Peyer's patch (tissue), 4 donors: ENCODE measurements at regions not wholly inside any gene's neighbourhood (a gene's known extent, or its start where the extent isn't known, plus 50 kb on each side); places are given as distances from the start of the nearest gene placed in this dataset.

ENCODE experiments used
- DNase-seq, 3 donors: peaks; one replicate each; pipeline ENCODE4 v3.0.0-alpha.2; 2017 to 2019
- H3K27ac ChIP-seq, 4 donors: fragments of 200-600 bp; sonication (generic); one replicate each; pipeline ENCODE4 v1.5.1; 2016 to 2019
- H3K27me3 ChIP-seq, 2 donors: fragments of 200-600 bp; sonication (generic); one replicate each; pipeline ENCODE4 v1.5.1; 2019
- H3K36me3 ChIP-seq, 3 donors: fragments of 200-600 bp; sonication (generic); one replicate each; pipeline ENCODE4 v1.5.1; 2016 to 2019
- H3K4me1 ChIP-seq, 4 donors: fragments of 200-600 bp; sonication (generic); one replicate each; pipeline ENCODE4 v1.5.1; 2016 to 2019
- H3K4me3 ChIP-seq, 4 donors: fragments of 200-600 bp; sonication (generic); 1 replicate in 3 of 4; 2 replicates in 1 of 4; pipeline ENCODE4 v1.5.1; 2016 to 2019; ENCODE audit warnings: mild to moderate bottlenecking in 1 of 4
- H3K9me3 ChIP-seq, 4 donors: fragments of 200-600 bp; sonication (generic); one replicate each; pipeline ENCODE4 v1.5.1; 2016 to 2019; ENCODE audit warnings: mild to moderate bottlenecking in 1 of 4
- CTCF ChIP-seq, 6 experiments: fragments of 450-650 bp in 4 of 6; fragments of 200-600 bp in 2 of 6; sonication (generic) in 1 of 6; IDR thresholded peaks; one replicate each; pipeline ENCODE4 v1.5.1; 2017 to 2019; ENCODE audit warnings: antibody characterized with exemption in 6 of 6, mild to moderate bottlenecking in 3 of 6, moderate library complexity in 1 of 6
- POLR2A ChIP-seq, 2 donors: fragments of 450-650 bp; IDR thresholded peaks; one replicate each; pipeline ENCODE4 v1.5.1; 2017; ENCODE audit warnings: antibody characterized with exemption in 2 of 2, mild to moderate bottlenecking in 2 of 2, moderate library complexity in 2 of 2

DNA sequence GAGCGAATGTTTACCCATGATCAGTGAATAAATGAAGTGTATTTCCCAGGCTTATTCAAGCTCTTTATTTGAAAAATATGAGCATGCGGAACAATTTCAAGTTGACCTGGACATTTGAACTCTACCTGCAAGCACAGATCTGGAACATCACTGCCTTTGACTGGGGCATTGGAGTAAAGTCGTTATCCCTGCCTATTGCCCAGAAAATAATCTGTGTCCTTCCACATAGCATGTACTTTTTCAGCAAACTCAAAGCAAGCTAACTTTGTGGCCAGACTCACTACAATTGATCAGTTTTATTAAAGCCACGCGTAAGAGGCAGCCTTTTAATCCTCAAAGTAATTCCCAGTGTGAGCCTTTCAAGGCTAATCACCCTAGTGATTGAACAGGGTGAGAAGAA lies 73.4 kb upstream of the PAK5 start:
- Histone ChIP-seq H3K27me3 (no peaks in the 10 kb centered on the region), H3K36me3 (no peaks in the 10 kb centered on the region), H3K4me1 (no peaks in the 10 kb centered on the region), H3K4me3 (no peak overlapping the region), H3K9me3 (no peaks in the 10 kb centered on the region), H3K27ac (no peak overlapping the region)
- DNase-seq = no peak
- no peak for TF ChIP-seq POLR2A (IDR thresholded peaks at IDR 0.05)
- no peak for TF ChIP-seq CTCF (IDR thresholded peaks at IDR 0.05)

DNA sequence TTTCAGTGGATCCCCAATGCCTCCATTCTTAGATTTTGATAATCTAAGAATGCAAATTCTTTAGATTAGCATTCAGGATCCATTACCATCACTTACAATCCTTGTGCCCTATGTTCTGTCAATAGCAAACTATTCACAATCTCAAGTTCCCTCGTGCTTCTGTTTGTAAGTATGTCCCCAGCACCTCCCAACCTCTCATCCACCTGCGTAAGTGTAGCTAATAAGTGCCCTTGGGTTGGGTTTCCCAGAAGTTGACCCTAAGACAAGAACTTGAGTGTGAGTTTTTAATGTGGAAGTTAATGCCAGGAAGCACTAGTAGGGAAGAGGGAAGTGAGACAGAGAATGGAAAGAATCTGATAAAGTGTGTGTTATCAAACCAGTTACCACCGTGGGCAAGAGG lies 72.6 kb upstream of the PAK5 start:
- H3K27me3 ChIP-seq = no peaks in the 10 kb centered on the region
- H3K36me3 ChIP-seq = no peaks in the 10 kb centered on the region
- no peak for TF ChIP-seq CTCF (IDR thresholded peaks at IDR 0.05)
- no peak for TF ChIP-seq POLR2A (IDR thresholded peaks at IDR 0.05)
- no peak for DNase-seq
- H3K4me1 ChIP-seq = no peaks in the 10 kb centered on the region
- H3K9me3 ChIP-seq = no peaks in the 10 kb centered on the region
- no peak overlapping the region for H3K4me3 ChIP-seq
- no peak overlapping the region for H3K27ac ChIP-seq

GRCh38 chr20:9909167-9909566 lies 70.3 kb upstream of the PAK5 start:
- no peak for DNase-seq
- no peak overlapping the region for H3K27ac ChIP-seq
- TF ChIP-seq CTCF (IDR thresholded peaks at IDR 0.05) (no peak), POLR2A (IDR thresholded peaks at IDR 0.05) (no peak)
- no peaks in the 10 kb centered on the region for H3K27me3 ChIP-seq
- no peaks in the 10 kb centered on the region for H3K9me3 ChIP-seq
- no peaks in the 10 kb centered on the region for H3K4me1 ChIP-seq
- H3K4me3 ChIP-seq = no peak overlapping the region
- no peaks in the 10 kb centered on the region for H3K36me3 ChIP-seq

DNA sequence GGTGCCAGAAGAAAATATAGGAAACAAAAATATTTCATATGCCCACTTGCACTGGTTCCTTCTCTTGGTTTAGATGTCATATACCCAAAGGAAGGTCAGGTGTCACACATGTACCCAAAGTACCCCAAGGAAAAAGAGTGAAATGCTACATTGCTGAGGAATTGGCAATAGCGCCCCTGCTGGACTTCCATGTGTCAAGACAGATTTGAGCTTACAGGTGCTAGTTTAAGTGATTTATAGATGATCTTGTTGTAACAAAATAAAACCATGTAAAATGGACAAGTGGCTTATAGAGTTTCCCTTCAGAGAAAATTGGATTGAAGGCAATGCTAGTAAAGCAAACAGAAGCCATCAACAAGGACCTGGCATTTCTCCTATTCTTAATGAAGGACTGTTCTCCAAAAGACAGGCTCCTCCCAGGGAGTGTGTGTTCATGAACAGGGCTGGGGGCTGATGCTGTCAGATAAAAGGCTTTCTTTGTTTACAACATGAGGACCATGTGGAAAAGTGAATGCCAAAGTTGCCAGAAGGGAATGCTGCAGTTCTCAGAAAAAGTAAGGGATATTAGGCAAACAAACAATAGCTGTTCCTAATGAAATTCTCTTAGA lies 64.3 kb upstream of the PAK5 start:
- Histone ChIP-seq H3K36me3 (no peaks in the 10 kb centered on the region), H3K9me3 (no peaks in the 10 kb centered on the region), H3K27me3 (no peaks in the 10 kb centered on the region), H3K4me1 (no peaks in the 10 kb centered on the region), H3K4me3 (no peak overlapping the region), H3K27ac (no peak overlapping the region)
- no peak for DNase-seq
- no peak for TF ChIP-seq POLR2A (IDR thresholded peaks at IDR 0.05)
- TF ChIP-seq CTCF (IDR thresholded peaks at IDR 0.05) = peak in 3 of 6 experiments; percentile 10 to 12 (median 11)

- no peak for DNase-seq
- H3K9me3 ChIP-seq = no peaks in the 10 kb centered on the region
- peak overlapping the region in 1 of 4 donors; percentile 23 for H3K4me3 ChIP-seq
- H3K27ac ChIP-seq = no peak overlapping the region
- no peaks in the 10 kb centered on the region for H3K27me3 ChIP-seq
- H3K36me3 ChIP-seq = no peaks in the 10 kb centered on the region
- H3K4me1 ChIP-seq = no peaks in the 10 kb centered on the region
- TF ChIP-seq POLR2A (IDR thresholded peaks at IDR 0.05) (no peak), CTCF (IDR thresholded peaks at IDR 0.05) (no peak)
These were observed 50.5 kb upstream of the PAK5 start for GRCh38 chr20:9889270-9889981.
